ENCODE measurements at regions not wholly inside any gene's neighbourhood (a gene's known extent, or its start where the extent isn't known, plus 50 kb on each side); places are given as distances from the start of the nearest gene placed in this dataset.
"Not testable (repeated sequence)": the region's sequence is repeated elsewhere in the genome, so short reads cannot be mapped to it uniquely, and the experiment has no call there.

DNA sequence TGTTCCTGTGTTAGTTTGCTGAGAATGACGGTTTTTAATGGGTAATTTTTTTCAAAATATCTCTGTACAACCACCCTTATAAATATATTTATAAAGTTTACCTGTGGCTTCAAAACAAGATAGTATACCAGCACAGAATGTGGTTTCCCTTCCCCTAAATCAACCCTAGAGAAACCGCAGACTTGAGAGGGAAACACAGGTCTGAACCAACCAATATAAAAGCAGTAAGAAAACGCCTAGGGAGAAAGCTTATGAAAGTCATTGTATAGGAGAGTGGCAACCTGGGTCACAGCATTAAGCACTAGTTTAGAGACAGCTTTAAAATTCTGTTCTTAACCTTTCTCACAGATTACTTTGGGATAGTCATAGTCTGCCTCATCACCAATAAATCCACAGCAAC lies 180.6 kb upstream of the LHX8 start:
- DNase-seq (no peak), ATAC-seq (no peak)
- Histone ChIP-seq H3K36me3 (ENCODE audit: control insufficient read depth in 2 of 3, insufficient read depth in 3 of 3, low read length in 3 of 3) (no peaks in the 10 kb centered on the region), H3K4me1 (ENCODE audit: control insufficient read depth in 2 of 2, insufficient read depth in 2 of 2, low read length in 2 of 2) (no peaks in the 10 kb centered on the region), H3K4me3 (ENCODE audit: low read length) (no peak overlapping the region), H3K9me3 (ENCODE audit: control insufficient read depth in 2 of 3, low read length in 3 of 3) (no peaks in the 10 kb centered on the region), H3K27ac (ENCODE audit: low read depth, low read length) (no peak overlapping the region), H3K27me3 (ENCODE audit: control insufficient read depth in 2 of 2, insufficient read depth in 2 of 2, low read length in 2 of 2) (no peaks in the 10 kb centered on the region)
- Mint-ChIP-seq H3K36me3 (peaks cover 0 to 3% (median 0%) of the 10 kb centered on the region in 5 donors), H3K4me3 (no peak overlapping the region), H3K4me1 (no peaks in the 10 kb centered on the region), H3K27me3 (no peaks in the 10 kb centered on the region), H3K9me3 (peaks cover 0 to 11% (median 0%) of the 10 kb centered on the region in 11 donors), H3K27ac (no peak overlapping the region)
- intact Hi-C loops (cut with micrococcal nuclease), result no loop called here
- ChIA-PET POLR2A (no interaction called here), CTCF (no interaction called here)

DNA sequence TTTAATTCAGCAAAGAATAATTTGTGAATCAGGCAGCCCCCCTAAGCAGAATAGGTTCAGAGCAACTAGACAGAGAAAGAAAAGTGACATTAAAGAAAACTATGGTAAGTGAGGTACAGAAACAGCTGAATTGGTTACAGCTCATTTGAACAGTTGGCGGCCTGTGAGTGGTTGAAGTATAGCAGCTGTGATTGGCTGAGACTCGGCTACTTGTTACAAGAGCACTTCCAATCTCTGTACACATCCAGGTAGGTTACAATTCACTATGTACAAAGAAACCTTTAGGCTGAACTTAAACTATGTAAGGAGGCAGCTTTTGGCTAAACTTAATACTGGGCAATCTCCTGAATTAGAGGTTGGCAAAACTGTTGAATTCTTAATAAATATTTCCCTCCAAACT lies 171.1 kb upstream of the LHX8 start:
- ChIA-PET POLR2A (no interaction called here), CTCF (no interaction called here)
- Mint-ChIP-seq H3K4me3 (no peak overlapping the region), H3K27ac (no peak overlapping the region), H3K36me3 (no peaks in the 10 kb centered on the region), H3K4me1 (no peaks in the 10 kb centered on the region), H3K9me3 (peaks cover 0 to 6% (median 0%) of the 10 kb centered on the region in 11 donors), H3K27me3 (no peaks in the 10 kb centered on the region)
- no peaks in the 10 kb centered on the region for H3K9me3 ChIP-seq (ENCODE audit: control insufficient read depth in 2 of 3, low read length in 3 of 3)
- no peak overlapping the region for H3K4me3 ChIP-seq (ENCODE audit: low read length)
- DNase-seq (no peak), ATAC-seq (no peak)
- no peak overlapping the region for H3K27ac ChIP-seq (ENCODE audit: low read depth, low read length)
- intact Hi-C loops (cut with micrococcal nuclease), result no loop called here
- no peaks in the 10 kb centered on the region for H3K36me3 ChIP-seq (ENCODE audit: control insufficient read depth in 2 of 3, insufficient read depth in 3 of 3, low read length in 3 of 3)
- no peaks in the 10 kb centered on the region for H3K27me3 ChIP-seq (ENCODE audit: control insufficient read depth in 2 of 2, insufficient read depth in 2 of 2, low read length in 2 of 2)
- H3K4me1 ChIP-seq (ENCODE audit: control insufficient read depth in 2 of 2, insufficient read depth in 2 of 2, low read length in 2 of 2), result no peaks in the 10 kb centered on the region

DNA sequence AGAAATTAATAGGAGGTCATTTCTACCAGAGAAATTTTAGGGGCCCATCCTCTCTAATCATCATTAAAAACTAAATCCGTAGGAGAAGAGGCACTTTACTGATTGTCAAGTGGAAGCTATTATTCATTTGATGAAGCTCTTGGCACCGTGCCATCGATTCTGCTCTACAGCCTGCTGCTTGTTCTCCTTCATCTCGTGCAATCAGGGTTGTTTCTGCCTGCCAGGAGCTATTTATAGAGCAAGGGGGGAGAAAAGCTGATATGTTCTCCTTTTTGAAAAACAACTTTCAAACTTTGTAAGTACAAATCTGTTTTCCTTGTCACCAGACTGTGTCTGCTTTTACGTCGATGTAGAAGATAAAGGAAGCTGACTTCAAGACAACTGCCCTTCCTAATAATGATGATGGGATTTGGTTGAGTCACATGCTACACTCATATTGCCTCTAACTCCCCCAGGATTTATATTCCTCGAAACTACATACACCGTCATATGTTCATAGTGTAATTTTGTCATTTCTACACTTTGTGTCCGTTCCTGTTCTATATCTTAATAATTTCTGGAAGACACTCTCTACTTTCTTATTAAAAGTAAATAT lies 169.6 kb upstream of the LHX8 start:
- Mint-ChIP-seq H3K27me3 (no peaks in the 10 kb centered on the region), H3K4me1 (no peaks in the 10 kb centered on the region), H3K9me3 (peaks cover 0 to 6% (median 0%) of the 10 kb centered on the region in 11 donors), H3K4me3 (no peak overlapping the region), H3K36me3 (no peaks in the 10 kb centered on the region), H3K27ac (no peak overlapping the region)
- Histone ChIP-seq H3K27ac (ENCODE audit: low read depth, low read length) (no peak overlapping the region), H3K9me3 (ENCODE audit: control insufficient read depth in 2 of 3, low read length in 3 of 3) (no peaks in the 10 kb centered on the region), H3K4me3 (ENCODE audit: low read length) (no peak overlapping the region), H3K4me1 (ENCODE audit: control insufficient read depth in 2 of 2, insufficient read depth in 2 of 2, low read length in 2 of 2) (no peaks in the 10 kb centered on the region), H3K27me3 (ENCODE audit: control insufficient read depth in 2 of 2, insufficient read depth in 2 of 2, low read length in 2 of 2) (no peaks in the 10 kb centered on the region), H3K36me3 (ENCODE audit: control insufficient read depth in 2 of 3, insufficient read depth in 3 of 3, low read length in 3 of 3) (no peaks in the 10 kb centered on the region)
- intact Hi-C loops (cut with micrococcal nuclease), result no loop called here
- ATAC-seq (no peak), DNase-seq (no peak)
- ChIA-PET CTCF (no interaction called here), POLR2A (no interaction called here)

DNA sequence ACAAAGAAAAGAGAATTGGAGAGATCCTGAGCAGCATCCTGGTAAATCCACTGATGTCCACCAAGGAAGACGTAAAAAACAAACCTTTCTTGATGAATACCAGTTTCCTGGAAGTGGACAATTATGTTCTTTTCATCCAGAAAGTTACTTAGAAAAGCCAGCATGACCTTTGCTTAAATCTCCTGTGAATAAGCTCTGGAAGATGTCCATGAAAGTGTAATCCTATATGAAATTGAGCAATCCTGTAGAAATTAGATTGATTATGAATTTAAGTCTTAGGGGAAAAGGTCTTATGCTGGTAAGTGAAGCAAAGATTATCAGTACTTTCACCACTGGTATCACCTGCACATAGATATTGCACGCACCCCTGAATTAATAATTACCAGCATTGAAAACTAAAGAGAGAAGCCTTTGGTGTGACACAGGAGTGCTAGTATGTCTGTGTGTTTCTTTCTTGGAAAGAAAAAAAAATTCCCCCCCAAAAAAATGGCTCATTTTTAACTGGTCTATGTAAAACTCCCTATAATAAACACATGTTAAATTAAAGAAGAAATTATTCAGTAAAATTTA lies 164.5 kb upstream of the LHX8 start:
- no peak overlapping the region for H3K27ac Mint-ChIP-seq
- ATAC-seq (no peak), DNase-seq (no peak)
- H3K4me1 Mint-ChIP-seq, result no peaks in the 10 kb centered on the region
- H3K36me3 Mint-ChIP-seq, result no peaks in the 10 kb centered on the region
- H3K27me3 Mint-ChIP-seq, result peaks cover 0 to 4% (median 0%) of the 10 kb centered on the region in 5 donors
- no peak overlapping the region for H3K4me3 Mint-ChIP-seq
- H3K36me3 ChIP-seq (ENCODE audit: control insufficient read depth in 2 of 3, insufficient read depth in 3 of 3, low read length in 3 of 3), result no peaks in the 10 kb centered on the region
- no peaks in the 10 kb centered on the region for H3K9me3 ChIP-seq (ENCODE audit: control insufficient read depth in 2 of 3, low read length in 3 of 3)
- intact Hi-C loops (cut with micrococcal nuclease), result no loop called here
- H3K4me3 ChIP-seq (ENCODE audit: low read length), result no peak overlapping the region
- POLR2A ChIA-PET, result no interaction called here
- no peak overlapping the region for H3K27ac ChIP-seq (ENCODE audit: low read depth, low read length)
- H3K4me1 ChIP-seq (ENCODE audit: control insufficient read depth in 2 of 2, insufficient read depth in 2 of 2, low read length in 2 of 2), result no peaks in the 10 kb centered on the region
- no peaks in the 10 kb centered on the region for H3K27me3 ChIP-seq (ENCODE audit: control insufficient read depth in 2 of 2, insufficient read depth in 2 of 2, low read length in 2 of 2)
- CTCF ChIA-PET, result no interaction called here
- H3K9me3 Mint-ChIP-seq, result peaks cover 0 to 5% (median 0%) of the 10 kb centered on the region in 11 donors

DNA sequence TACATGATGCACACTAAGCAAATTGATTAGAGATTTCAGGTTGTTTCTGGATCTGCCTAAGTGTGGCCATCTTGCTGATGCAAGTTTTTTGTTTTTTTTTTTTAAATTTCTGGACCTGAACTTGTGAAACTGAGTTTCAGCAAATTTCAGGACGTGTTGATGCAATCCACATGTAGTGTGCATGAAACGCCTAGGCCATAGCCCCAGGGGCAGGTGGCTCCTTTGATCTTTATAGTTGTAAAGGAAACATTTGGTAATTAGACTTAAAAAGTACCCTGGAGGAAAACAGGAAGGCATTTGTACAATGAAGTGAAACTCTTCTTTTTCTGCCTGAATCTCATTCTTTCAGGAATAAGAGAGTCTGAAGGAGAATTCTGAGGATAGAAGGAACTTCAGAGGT lies 162.2 kb upstream of the LHX8 start:
- CTCF ChIA-PET, result no interaction called here
- POLR2A ChIA-PET, result no interaction called here
- intact Hi-C loops (cut with micrococcal nuclease), result no loop called here
- Mint-ChIP-seq H3K4me3 (no peak overlapping the region), H3K4me1 (no peaks in the 10 kb centered on the region), H3K36me3 (peaks cover 0 to under 1% (median 0%) of the 10 kb centered on the region in 5 donors), H3K27ac (no peak overlapping the region), H3K9me3 (peaks cover 0 to 5% (median 0%) of the 10 kb centered on the region in 11 donors), H3K27me3 (peaks cover 0 to 4% (median 0%) of the 10 kb centered on the region in 5 donors)
- Histone ChIP-seq H3K9me3 (ENCODE audit: control insufficient read depth in 2 of 3, low read length in 3 of 3) (no peaks in the 10 kb centered on the region), H3K27me3 (ENCODE audit: control insufficient read depth in 2 of 2, insufficient read depth in 2 of 2, low read length in 2 of 2) (no peaks in the 10 kb centered on the region), H3K27ac (ENCODE audit: low read depth, low read length) (no peak overlapping the region), H3K36me3 (ENCODE audit: control insufficient read depth in 2 of 3, insufficient read depth in 3 of 3, low read length in 3 of 3) (no peaks in the 10 kb centered on the region), H3K4me1 (ENCODE audit: control insufficient read depth in 2 of 2, insufficient read depth in 2 of 2, low read length in 2 of 2) (no peaks in the 10 kb centered on the region), H3K4me3 (ENCODE audit: low read length) (no peak overlapping the region)
- no peak for DNase-seq
- no peak for ATAC-seq

DNA sequence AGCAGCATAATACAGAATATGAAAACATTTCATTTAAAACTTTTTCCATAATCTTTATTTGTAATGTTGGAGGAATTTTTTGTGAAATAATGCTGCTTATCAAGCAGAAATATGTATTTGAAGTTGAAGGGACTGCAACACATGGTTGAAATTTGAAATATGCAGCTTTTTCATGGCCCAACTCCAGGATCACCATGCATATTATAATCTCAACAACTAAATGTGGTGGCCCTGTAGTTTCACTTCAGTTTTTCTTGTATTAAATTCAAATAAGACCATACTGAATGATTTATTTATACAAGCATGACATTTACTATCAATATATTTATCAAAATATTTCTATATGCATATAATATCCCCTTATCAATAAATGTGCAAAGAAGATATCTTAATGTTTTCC lies 157.7 kb upstream of the LHX8 start:
- Mint-ChIP-seq H3K27ac (no peak overlapping the region), H3K27me3 (peaks cover 0 to 4% (median 0%) of the 10 kb centered on the region in 5 donors), H3K36me3 (peaks cover 0 to 4% (median 0%) of the 10 kb centered on the region in 5 donors), H3K9me3 (peaks cover 0 to 9% (median 0%) of the 10 kb centered on the region in 11 donors), H3K4me3 (no peak overlapping the region), H3K4me1 (no peaks in the 10 kb centered on the region)
- intact Hi-C loops (cut with micrococcal nuclease), result no loop called here
- Histone ChIP-seq H3K4me1 (ENCODE audit: control insufficient read depth in 2 of 2, insufficient read depth in 2 of 2, low read length in 2 of 2) (no peaks in the 10 kb centered on the region), H3K27ac (ENCODE audit: low read depth, low read length) (no peak overlapping the region), H3K27me3 (ENCODE audit: control insufficient read depth in 2 of 2, insufficient read depth in 2 of 2, low read length in 2 of 2) (no peaks in the 10 kb centered on the region), H3K36me3 (ENCODE audit: control insufficient read depth in 2 of 3, insufficient read depth in 3 of 3, low read length in 3 of 3) (no peaks in the 10 kb centered on the region), H3K9me3 (ENCODE audit: control insufficient read depth in 2 of 3, low read length in 3 of 3) (no peaks in the 10 kb centered on the region), H3K4me3 (ENCODE audit: low read length) (no peak overlapping the region)
- POLR2A ChIA-PET, result no interaction called here
- CTCF ChIA-PET, result no interaction called here
- DNase-seq (no peak), ATAC-seq (no peak)

DNA sequence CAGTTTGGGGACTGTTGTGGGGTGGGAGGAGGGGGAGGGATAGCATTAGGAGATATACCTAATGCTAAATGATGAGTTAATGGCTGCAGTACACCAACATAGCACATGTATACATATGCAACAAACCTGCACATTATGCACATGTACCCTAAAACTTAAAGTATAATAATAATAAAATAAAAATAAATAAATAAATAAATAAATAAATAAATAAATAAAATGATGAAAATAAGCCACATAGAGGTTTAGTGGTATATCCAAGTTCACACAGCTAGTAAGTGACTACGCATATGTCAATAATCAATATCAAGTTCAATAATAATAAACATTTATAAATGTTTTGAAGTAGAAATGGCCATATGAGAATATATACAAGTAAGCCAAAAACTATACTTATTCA lies 141.7 kb upstream of the LHX8 start:
- H3K9me3 ChIP-seq (ENCODE audit: control insufficient read depth in 2 of 3, low read length in 3 of 3); H3K27ac ChIP-seq (ENCODE audit: low read depth, low read length); H3K4me1 ChIP-seq (ENCODE audit: control insufficient read depth in 2 of 2, insufficient read depth in 2 of 2, low read length in 2 of 2); POLR2A ChIA-PET; H3K4me1 Mint-ChIP-seq; H3K4me3 ChIP-seq (ENCODE audit: low read length); H3K27me3 ChIP-seq (ENCODE audit: control insufficient read depth in 2 of 2, insufficient read depth in 2 of 2, low read length in 2 of 2); intact Hi-C loops (cut with micrococcal nuclease); H3K27me3 Mint-ChIP-seq; H3K36me3 ChIP-seq (ENCODE audit: control insufficient read depth in 2 of 3, insufficient read depth in 3 of 3, low read length in 3 of 3); DNase-seq; H3K4me3 Mint-ChIP-seq; ATAC-seq; CTCF ChIA-PET; H3K27ac Mint-ChIP-seq; H3K36me3 Mint-ChIP-seq: not testable (repeated sequence)
- peaks cover 0 to 12% (median 3%) of the 10 kb centered on the region in 11 donors for H3K9me3 Mint-ChIP-seq

All from naive thymus-derived CD4-positive, alpha-beta T cell (primary cell).